NCI-H2081 treated with DMSO at 0.1 percent for 48 hours (cell line): ENCODE measurements at regions not wholly inside any gene's neighbourhood (a gene's known extent, or its start where the extent isn't known, plus 50 kb on each side); places are given as distances from the start of the nearest gene placed in this dataset.

ENCODE experiments used
- DNase-seq: peaks from one replicate; lab custom pipeline; 2025; lab: John Stamatoyannopoulos, UW

- no peak for DNase-seq
Observed at GRCh38 chrX:43581888-43582539, 74.1 kb upstream of the MAOA start.

DNA sequence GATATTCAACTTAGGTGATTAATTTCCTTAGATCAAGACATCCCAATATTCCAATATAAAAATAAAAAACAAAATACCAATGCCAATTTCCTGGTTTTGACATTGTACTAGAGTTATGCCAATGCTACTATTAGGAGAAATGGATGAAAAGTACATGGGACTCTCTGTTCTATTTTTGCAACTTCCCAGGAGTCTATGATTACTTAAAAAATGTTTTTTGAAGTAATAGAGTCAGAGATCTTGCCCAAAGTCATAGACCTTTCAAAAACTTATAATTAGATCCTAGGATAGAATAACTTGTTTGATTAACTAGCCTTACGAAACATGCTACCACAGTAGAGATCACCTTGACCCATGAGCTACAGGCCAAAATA, 73.6 kb upstream of the MAOA start:
- DNase-seq, result no peak

DNA sequence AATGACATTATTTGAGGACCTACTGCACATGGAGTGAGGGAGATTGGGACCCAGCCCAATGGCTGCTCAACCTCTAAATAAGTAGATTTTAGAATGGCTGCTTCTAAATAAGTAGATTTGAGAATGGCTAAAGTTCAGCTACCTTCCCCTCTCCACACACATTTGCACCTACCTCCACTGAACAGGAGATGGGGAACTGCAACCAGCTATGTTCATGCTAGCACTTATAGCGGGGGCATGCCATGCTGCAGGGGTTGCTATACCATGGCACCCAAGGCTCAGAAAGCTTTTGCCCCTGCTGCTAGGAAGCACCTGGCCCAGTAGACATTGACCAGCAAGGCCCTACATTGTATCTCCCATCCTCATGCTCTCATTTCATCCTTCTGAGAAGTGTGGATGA, 70.2 kb upstream of the MAOA start:
- DNase-seq, result no peak

DNA sequence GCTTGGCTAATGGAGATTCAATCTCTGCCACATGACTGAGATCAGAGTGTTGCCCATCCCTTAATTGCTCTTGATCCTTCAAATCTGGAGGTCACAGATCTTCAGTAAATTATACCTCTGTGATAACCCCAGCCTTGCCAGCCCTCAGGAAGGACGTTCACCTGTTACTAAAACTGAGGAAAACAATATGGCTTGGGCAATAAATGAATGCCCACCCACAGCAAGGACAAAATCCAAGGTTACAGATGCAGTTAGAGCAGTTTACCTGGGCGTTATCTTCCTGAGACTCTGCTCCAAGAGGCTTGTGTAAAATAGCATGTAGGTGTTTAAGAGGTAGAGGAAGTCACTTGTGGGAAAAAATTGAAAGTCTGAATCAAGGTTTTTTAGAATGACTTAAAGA, 69.3 kb upstream of the MAOA start:
- no peak for DNase-seq

- DNase-seq, result no peak
Observed at GRCh38 chrX:43589735-43590134, 66.4 kb upstream of the MAOA start.

- DNase-seq, result no peak
Observed at GRCh38 chrX:43590150-43590549, 65.9 kb upstream of the MAOA start.

DNA sequence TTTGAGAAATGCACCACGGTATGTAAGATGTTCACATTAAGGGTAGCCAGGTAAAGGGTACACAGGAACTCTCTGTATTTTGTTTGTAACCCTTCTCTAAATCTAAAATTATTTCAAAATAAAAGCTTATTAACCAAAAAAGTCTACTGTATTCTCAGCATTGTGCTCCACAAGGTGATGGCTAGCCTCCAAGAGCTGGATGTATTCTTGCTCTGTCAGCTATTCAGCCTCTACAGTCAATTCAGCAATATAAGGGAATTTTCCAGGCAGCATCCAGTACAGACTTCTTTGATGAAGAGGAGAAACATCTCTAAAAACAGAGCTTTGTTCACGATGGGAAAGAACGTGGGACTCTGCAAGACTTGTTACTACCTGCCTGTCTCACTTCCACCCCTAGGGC, 63.5 kb upstream of the MAOA start:
- no peak for DNase-seq

GRCh38 chrX:43595931-43596330, 60.2 kb upstream of the MAOA start:
- DNase-seq, result no peak

GRCh38 chrX:43604753-43605152, 51.3 kb upstream of the MAOA start:
- DNase-seq, result no peak

- DNase-seq, result no peak
Observed at GRCh38 chrX:43605351-43605750, 50.7 kb upstream of the MAOA start.
